Trophoblast cell (in vitro differentiated cells and primary cell): ENCODE measurements at regions not wholly inside any gene's neighbourhood (a gene's known extent, or its start where the extent isn't known, plus 50 kb on each side); places are given as distances from the start of the nearest gene placed in this dataset.
"Not testable (repeated sequence)": the region's sequence is repeated elsewhere in the genome, so short reads cannot be mapped to it uniquely, and the experiment has no call there.

Source experiments
- DNase-seq, 2 donors: peaks; one replicate each; pipeline ENCODE4 v3.0.0-alpha.2; 2016
- H2AFZ ChIP-seq: 2 replicates; pipeline ENCODE4 v1.6.1; 2013; ENCODE audit warnings: low read length, moderate library complexity, mild to moderate bottlenecking; ENCODE audit not compliant: insufficient read depth, poor library complexity
- H2AK5ac ChIP-seq: 2 replicates; pipeline ENCODE4 v1.6.1; 2013; ENCODE audit warnings: mild to moderate bottlenecking, low read length
- H2BK120ac ChIP-seq: 2 replicates; pipeline ENCODE4 v1.6.1; 2013; ENCODE audit warnings: low read length, mild to moderate bottlenecking, moderate library complexity; ENCODE audit not compliant: insufficient read depth, poor library complexity
- H2BK12ac ChIP-seq: 2 replicates; pipeline ENCODE4 v1.6.1; 2013; ENCODE audit warnings: mild to moderate bottlenecking, low read length, moderate library complexity
- H2BK5ac ChIP-seq: 2 replicates; pipeline ENCODE4 v1.6.1; 2013; ENCODE audit warnings: low read length, low read depth, moderate library complexity, mild to moderate bottlenecking; ENCODE audit not compliant: poor library complexity
- H3K14ac ChIP-seq: 2 replicates; pipeline ENCODE4 v1.6.1; 2013; ENCODE audit warnings: mild to moderate bottlenecking, low read length
- H3K18ac ChIP-seq: 2 replicates; pipeline ENCODE4 v1.6.1; 2013; ENCODE audit warnings: mild to moderate bottlenecking, low read length
- H3K23ac ChIP-seq: 2 replicates; pipeline ENCODE4 v1.6.1; 2013; ENCODE audit warnings: low read length
- H3K27ac ChIP-seq: 2 replicates; pipeline ENCODE4 v1.5.1; 2013; ENCODE audit warnings: low read depth, mild to moderate bottlenecking, inconsistent platforms, low read length, moderate library complexity
- H3K27me3 ChIP-seq: 2 replicates; pipeline ENCODE4 v1.6.1; 2013; ENCODE audit warnings: inconsistent platforms, mild to moderate bottlenecking, low read length, moderate library complexity; ENCODE audit not compliant: insufficient read depth
- H3K36me3 ChIP-seq, 2 experiments: 1 replicate in 1 of 2; 2 replicates in 1 of 2; pipeline ENCODE4 v1.6.1; 2013; ENCODE audit warnings: low read length in 2 of 2, mild to moderate bottlenecking in 2 of 2, moderate library complexity in 1 of 2; ENCODE audit not compliant: insufficient read depth in 2 of 2, control insufficient read depth in 1 of 2
- H3K4ac ChIP-seq: 2 replicates; pipeline ENCODE4 v1.6.1; 2013; ENCODE audit warnings: low read depth, mild to moderate bottlenecking, low read length, moderate library complexity
- H3K4me1 ChIP-seq, 2 experiments: 1 replicate in 1 of 2; 2 replicates in 1 of 2; pipeline ENCODE4 v1.6.1; 2013; ENCODE audit warnings: low read length in 2 of 2, mild to moderate bottlenecking in 2 of 2, moderate library complexity in 1 of 2; ENCODE audit not compliant: insufficient read depth in 2 of 2, control insufficient read depth in 1 of 2
- H3K4me2 ChIP-seq: 2 replicates; pipeline ENCODE4 v1.6.1; 2013; ENCODE audit warnings: inconsistent platforms, mild to moderate bottlenecking, low read length, moderate library complexity
- H3K4me3 ChIP-seq: 2 replicates; pipeline ENCODE4 v1.5.1; 2013; ENCODE audit warnings: mild to moderate bottlenecking, low read depth, low read length, inconsistent platforms
- H3K79me1 ChIP-seq: one replicate; pipeline ENCODE4 v1.6.1; 2013; ENCODE audit warnings: low read length
- H3K79me2 ChIP-seq: 2 replicates; pipeline ENCODE4 v1.6.1; 2013; ENCODE audit warnings: low read length, mild to moderate bottlenecking; ENCODE audit not compliant: control insufficient read depth, insufficient read depth, poor library complexity
- H3K9ac ChIP-seq: 2 replicates; pipeline ENCODE4 v1.6.1; 2013; ENCODE audit warnings: mild to moderate bottlenecking, low read length
- H3K9me3 ChIP-seq: 2 replicates; pipeline ENCODE4 v1.6.1; 2013; ENCODE audit warnings: low read depth, mild to moderate bottlenecking, control low read depth, inconsistent platforms, low read length; ENCODE audit not compliant: insufficient read depth
- H4K12ac ChIP-seq: 2 replicates; pipeline ENCODE4 v1.6.1; 2013; ENCODE audit warnings: low read depth, mild to moderate bottlenecking, low read length, moderate library complexity
- H4K8ac ChIP-seq: 2 replicates; pipeline ENCODE4 v1.6.1; 2013; ENCODE audit warnings: low read depth, mild to moderate bottlenecking, low read length, moderate library complexity
- H4K91ac ChIP-seq: one replicate; pipeline ENCODE4 v1.6.1; 2013; ENCODE audit warnings: low read depth, mild to moderate bottlenecking, low read length, moderate library complexity
- WGBS: extraction: QIAGEN DNeasy Blood & Tissue Kit; methylation state at CpG from one replicate; pipeline ENCODE4 v1.1.7; 2013; ENCODE audit warnings: missing lambda C conversion rate; ENCODE audit not compliant: insufficient read length, insufficient coverage; ENCODE audit errors: extremely low coverage; 5-methylcytosine and 5-hydroxymethylcytosine counted together

- H2AK5ac ChIP-seq, result no peak overlapping the region
- H3K4me1 ChIP-seq, result no peaks in the 10 kb centered on the region
- H3K4me2 ChIP-seq, result no peak overlapping the region
- no peak overlapping the region for H3K27ac ChIP-seq
- H4K8ac ChIP-seq, result no peak overlapping the region
- H4K91ac ChIP-seq, result no peak overlapping the region
- no peak overlapping the region for H2BK120ac ChIP-seq
- no peak overlapping the region for H4K12ac ChIP-seq
- H3K36me3 ChIP-seq, result no peaks in the 10 kb centered on the region
- H2BK12ac ChIP-seq, result no peak overlapping the region
- no peak overlapping the region for H3K18ac ChIP-seq
- no peaks in the 10 kb centered on the region for H3K79me1 ChIP-seq
- H2BK5ac ChIP-seq, result no peak overlapping the region
- peak in 1 of 2 donors; percentile 18 for DNase-seq
- no peak overlapping the region for H2AFZ ChIP-seq
- no peak overlapping the region for H3K9ac ChIP-seq
- H3K9me3 ChIP-seq, result peaks cover under 1% of the 10 kb centered on the region
- no peak overlapping the region for H3K4me3 ChIP-seq
- H3K14ac ChIP-seq, result no peak overlapping the region
- H3K79me2 ChIP-seq, result no peaks in the 10 kb centered on the region
- H3K4ac ChIP-seq, result no peak overlapping the region
- no peaks in the 10 kb centered on the region for H3K27me3 ChIP-seq
- H3K23ac ChIP-seq, result no peak overlapping the region
These were observed 211.9 kb upstream of the KIT start for GRCh38 chr4:54445866-54446265.

DNA sequence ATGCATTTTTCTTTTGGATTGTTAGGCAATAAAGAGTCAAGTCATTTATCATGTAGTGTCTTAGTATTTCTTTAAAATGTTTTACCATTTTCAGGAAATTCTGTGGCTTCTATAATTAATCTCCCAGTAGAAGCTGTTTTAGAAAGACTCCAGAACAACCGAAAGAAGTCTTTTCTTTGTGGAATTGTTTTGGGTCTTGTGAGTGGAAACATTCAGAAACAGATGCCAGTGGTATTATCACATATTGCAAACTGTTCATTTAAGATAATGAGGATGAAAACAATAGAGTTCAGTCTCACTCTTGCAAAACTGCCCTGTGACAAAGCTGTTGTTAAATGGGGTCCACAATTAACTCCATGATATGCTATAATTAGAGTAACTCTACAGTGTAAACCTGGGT lies 211.2 kb upstream of the KIT start:
- Histone ChIP-seq H3K36me3 (no peaks in the 10 kb centered on the region), H2BK5ac (no peak overlapping the region), H2BK120ac (no peak overlapping the region), H2AFZ (no peak overlapping the region), H3K79me2 (no peaks in the 10 kb centered on the region), H3K9ac (no peak overlapping the region), H3K4me1 (no peaks in the 10 kb centered on the region), H2AK5ac (no peak overlapping the region), H2BK12ac (no peak overlapping the region), H3K18ac (no peak overlapping the region), H3K27me3 (no peaks in the 10 kb centered on the region), H3K27ac (no peak overlapping the region), H4K8ac (no peak overlapping the region), H3K4me2 (no peak overlapping the region), H4K12ac (no peak overlapping the region), H3K4me3 (no peak overlapping the region), H3K9me3 (peaks cover 4% of the 10 kb centered on the region), H4K91ac (no peak overlapping the region), H3K14ac (no peak overlapping the region), H3K4ac (no peak overlapping the region), H3K79me1 (no peaks in the 10 kb centered on the region), H3K23ac (no peak overlapping the region)
- WGBS, result no CpG with 5 or more reads among the region's 1 CpG
- DNase-seq, result no peak

- H3K27me3 ChIP-seq, result no peaks in the 10 kb centered on the region
- no peak overlapping the region for H3K18ac ChIP-seq
- no peak overlapping the region for H2AK5ac ChIP-seq
- no peak overlapping the region for H3K23ac ChIP-seq
- H3K27ac ChIP-seq, result no peak overlapping the region
- no peak overlapping the region for H4K91ac ChIP-seq
- H3K14ac ChIP-seq, result no peak overlapping the region
- no peak overlapping the region for H3K4me3 ChIP-seq
- no peaks in the 10 kb centered on the region for H3K36me3 ChIP-seq
- no peak overlapping the region for H4K8ac ChIP-seq
- peaks cover 8% of the 10 kb centered on the region for H3K9me3 ChIP-seq
- H3K4me1 ChIP-seq, result no peaks in the 10 kb centered on the region
- H2AFZ ChIP-seq, result no peak overlapping the region
- WGBS, result no CpG with 5 or more reads among the region's 2 CpGs
- H3K4ac ChIP-seq, result no peak overlapping the region
- H2BK120ac ChIP-seq, result no peak overlapping the region
- H3K79me2 ChIP-seq, result no peaks in the 10 kb centered on the region
- H2BK5ac ChIP-seq, result no peak overlapping the region
- H3K4me2 ChIP-seq, result no peak overlapping the region
- H3K9ac ChIP-seq, result no peak overlapping the region
- H3K79me1 ChIP-seq, result no peaks in the 10 kb centered on the region
- H2BK12ac ChIP-seq, result no peak overlapping the region
- no peak for DNase-seq
- H4K12ac ChIP-seq, result no peak overlapping the region
These were observed 210.5 kb upstream of the KIT start for GRCh38 chr4:54447304-54447703.

DNA sequence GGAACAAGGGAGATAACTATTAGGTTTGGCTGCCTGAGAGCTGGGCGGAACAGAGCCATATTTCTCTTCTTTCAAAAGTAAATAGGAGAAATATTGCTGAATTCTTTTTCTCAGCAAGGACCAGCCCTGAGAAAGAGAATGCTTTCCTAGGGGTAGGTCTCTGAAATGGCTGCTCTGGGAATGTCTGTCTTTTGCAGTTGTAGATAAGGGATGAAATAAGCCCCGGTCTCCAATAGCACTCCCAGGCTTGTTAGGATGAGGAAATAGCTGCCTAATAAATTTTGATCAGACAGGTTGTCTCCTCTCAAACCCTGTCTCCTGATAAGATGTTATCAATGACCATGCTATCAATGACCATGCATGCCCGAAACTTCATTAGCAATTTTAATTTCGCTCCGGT lies 207.8 kb upstream of the KIT start:
- Histone ChIP-seq H3K4ac (no peak overlapping the region), H2BK5ac (no peak overlapping the region), H4K12ac (no peak overlapping the region), H3K27me3 (no peaks in the 10 kb centered on the region), H3K4me1 (no peaks in the 10 kb centered on the region), H3K18ac (no peak overlapping the region), H2BK120ac (no peak overlapping the region), H2BK12ac (no peak overlapping the region), H2AK5ac (no peak overlapping the region), H3K14ac (no peak overlapping the region), H4K8ac (no peak overlapping the region), H4K91ac (no peak overlapping the region), H3K23ac (no peak overlapping the region), H3K4me2 (no peak overlapping the region), H3K27ac (no peak overlapping the region), H3K79me1 (no peaks in the 10 kb centered on the region), H3K9me3 (peaks cover 8% of the 10 kb centered on the region), H3K4me3 (no peak overlapping the region), H3K79me2 (no peaks in the 10 kb centered on the region), H2AFZ (no peak overlapping the region), H3K36me3 (no peaks in the 10 kb centered on the region), H3K9ac (no peak overlapping the region)
- WGBS, result no CpG with 5 or more reads among the region's 5 CpGs
- DNase-seq, result no peak

- H3K79me2 ChIP-seq, H3K18ac ChIP-seq, H3K9ac ChIP-seq, H2AFZ ChIP-seq, H4K91ac ChIP-seq, H3K36me3 ChIP-seq, H2BK12ac ChIP-seq, H2BK120ac ChIP-seq, H3K23ac ChIP-seq, H3K14ac ChIP-seq, H3K4me2 ChIP-seq, H3K9me3 ChIP-seq, H3K27ac ChIP-seq, H3K4me1 ChIP-seq, H3K79me1 ChIP-seq, H2AK5ac ChIP-seq, H3K27me3 ChIP-seq, H4K8ac ChIP-seq, H3K4me3 ChIP-seq, H4K12ac ChIP-seq, DNase-seq, H2BK5ac ChIP-seq, H3K4ac ChIP-seq: not testable (repeated sequence)
- WGBS, result no CpG with 5 or more reads among the region's 9 CpGs
These were observed 190.8 kb upstream of the KIT start for GRCh38 chr4:54466960-54467359.
